ENCODE measurements at regions not wholly inside any gene's neighbourhood (a gene's known extent, or its start where the extent isn't known, plus 50 kb on each side); places are given as distances from the start of the nearest gene placed in this dataset.
"Not testable (repeated sequence)": the region's sequence is repeated elsewhere in the genome, so short reads cannot be mapped to it uniquely, and the experiment has no call there.

DNA sequence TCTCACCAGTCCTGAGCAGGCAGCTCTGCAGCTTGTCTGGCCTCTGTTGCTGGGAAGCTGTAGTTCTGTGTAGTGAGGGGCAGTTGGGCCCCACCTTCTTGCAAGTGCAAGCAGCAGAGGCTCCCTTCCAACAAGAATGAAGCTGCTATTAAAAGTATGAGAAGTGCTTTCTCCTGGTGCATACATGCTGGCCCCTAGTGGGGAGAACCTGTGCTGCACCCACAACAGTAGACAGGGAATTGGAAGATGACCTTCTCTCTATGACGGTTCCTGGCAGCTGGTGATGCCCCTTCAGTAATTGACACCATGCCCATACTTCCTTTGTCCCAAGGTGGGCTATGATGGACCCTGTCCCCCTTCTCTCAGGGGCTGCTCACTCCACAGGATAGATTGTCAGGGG is 141.5 kb downstream of the SPIN4 start:
- TF ChIP-seq, protein P1, sequence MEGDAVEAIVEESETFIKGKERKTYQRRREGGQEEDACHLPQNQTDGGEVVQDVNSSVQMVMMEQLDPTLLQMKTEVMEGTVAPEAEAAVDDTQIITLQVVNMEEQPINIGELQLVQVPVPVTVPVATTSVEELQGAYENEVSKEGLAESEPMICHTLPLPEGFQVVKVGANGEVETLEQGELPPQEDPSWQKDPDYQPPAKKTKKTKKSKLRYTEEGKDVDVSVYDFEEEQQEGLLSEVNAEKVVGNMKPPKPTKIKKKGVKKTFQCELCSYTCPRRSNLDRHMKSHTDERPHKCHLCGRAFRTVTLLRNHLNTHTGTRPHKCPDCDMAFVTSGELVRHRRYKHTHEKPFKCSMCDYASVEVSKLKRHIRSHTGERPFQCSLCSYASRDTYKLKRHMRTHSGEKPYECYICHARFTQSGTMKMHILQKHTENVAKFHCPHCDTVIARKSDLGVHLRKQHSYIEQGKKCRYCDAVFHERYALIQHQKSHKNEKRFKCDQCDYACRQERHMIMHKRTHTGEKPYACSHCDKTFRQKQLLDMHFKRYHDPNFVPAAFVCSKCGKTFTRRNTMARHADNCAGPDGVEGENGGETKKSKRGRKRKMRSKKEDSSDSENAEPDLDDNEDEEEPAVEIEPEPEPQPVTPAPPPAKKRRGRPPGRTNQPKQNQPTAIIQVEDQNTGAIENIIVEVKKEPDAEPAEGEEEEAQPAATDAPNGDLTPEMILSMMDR (IDR thresholded peaks at IDR 0.05; ENCODE audit: low read depth, low read length), result not testable (repeated sequence)
- not testable (repeated sequence) for TF ChIP-seq EZH2phosphoT487 (IDR thresholded peaks at IDR 0.05; ENCODE audit: low read depth)
